ENCODE measurements at regions not wholly inside any gene's neighbourhood (a gene's known extent, or its start where the extent isn't known, plus 50 kb on each side); places are given as distances from the start of the nearest gene placed in this dataset.
"Not testable (repeated sequence)": the region's sequence is repeated elsewhere in the genome, so short reads cannot be mapped to it uniquely, and the experiment has no call there.

GRCh38 chr10:4426866-4427265, 399.1 kb upstream of the AKR1E2 start:
- Mint-ChIP-seq H3K9me3 (no peaks in the 10 kb centered on the region), H3K36me3 (ENCODE audit: low read depth) (no peaks in the 10 kb centered on the region), H3K27me3 (no peaks in the 10 kb centered on the region), H3K4me1 (no peaks in the 10 kb centered on the region), H3K4me3 (no peak overlapping the region), H3K27ac (no peak overlapping the region)
- ATAC-seq (ENCODE audit: low read depth) = no peak
- TF ChIP-seq CTCF (IDR thresholded peaks at IDR 0.05) = no peak
- intact Hi-C loops (cut with micrococcal nuclease) = no loop called here
- CTCF ChIA-PET = no interaction called here
- POLR2A ChIA-PET = no interaction called here
- no peak for DNase-seq

- Mint-ChIP-seq H3K9me3 (no peaks in the 10 kb centered on the region), H3K4me3 (no peak overlapping the region), H3K27ac (no peak overlapping the region), H3K36me3 (ENCODE audit: low read depth) (no peaks in the 10 kb centered on the region), H3K27me3 (no peaks in the 10 kb centered on the region), H3K4me1 (no peaks in the 10 kb centered on the region)
- CTCF ChIA-PET = no interaction called here
- intact Hi-C loops (cut with micrococcal nuclease) = no loop called here
- ATAC-seq (ENCODE audit: low read depth) (no peak), DNase-seq (no peak)
- TF ChIP-seq CTCF (IDR thresholded peaks at IDR 0.05) = no peak
- POLR2A ChIA-PET = no interaction called here
These were observed 416.7 kb upstream of the AKR1E2 start for GRCh38 chr10:4409319-4409718.

GRCh38 chr10:4407783-4408182, 418.2 kb upstream of the AKR1E2 start:
- TF ChIP-seq CTCF (IDR thresholded peaks at IDR 0.05) = no peak
- no peak overlapping the region for H3K27ac Mint-ChIP-seq
- no peaks in the 10 kb centered on the region for H3K9me3 Mint-ChIP-seq
- intact Hi-C loops (cut with micrococcal nuclease) = no loop called here
- ATAC-seq (ENCODE audit: low read depth) = no peak
- H3K4me3 Mint-ChIP-seq = no peak overlapping the region
- H3K36me3 Mint-ChIP-seq (ENCODE audit: low read depth) = no peaks in the 10 kb centered on the region
- DNase-seq = no peak
- ChIA-PET POLR2A (no interaction called here), CTCF (interaction anchor here (0.6 kb wide), 1 partner anchor 1214 kb away, joined by 3 read pairs; no protein-coding TSS in a partner anchor)
- peaks cover 5% of the 10 kb centered on the region for H3K27me3 Mint-ChIP-seq
- no peaks in the 10 kb centered on the region for H3K4me1 Mint-ChIP-seq

- POLR2A ChIA-PET = no interaction called here
- no peak for ATAC-seq (ENCODE audit: low read depth)
- CTCF ChIA-PET = no interaction called here
- peaks cover 5% of the 10 kb centered on the region for H3K27me3 Mint-ChIP-seq
- H3K9me3 Mint-ChIP-seq = no peaks in the 10 kb centered on the region
- H3K36me3 Mint-ChIP-seq (ENCODE audit: low read depth) = no peaks in the 10 kb centered on the region
- no peak for TF ChIP-seq CTCF (IDR thresholded peaks at IDR 0.05)
- H3K27ac Mint-ChIP-seq = no peak overlapping the region
- intact Hi-C loops (cut with micrococcal nuclease) = no loop called here
- DNase-seq = no peak
- H3K4me1 Mint-ChIP-seq = no peaks in the 10 kb centered on the region
- no peak overlapping the region for H3K4me3 Mint-ChIP-seq
These were observed 420.2 kb upstream of the AKR1E2 start for GRCh38 chr10:4405828-4406227.

GRCh38 chr10:4403638-4404252, 422.3 kb upstream of the AKR1E2 start:
- intact Hi-C loops (cut with micrococcal nuclease) = no loop called here
- Mint-ChIP-seq H3K9me3 (no peaks in the 10 kb centered on the region), H3K27ac (no peak overlapping the region), H3K27me3 (peaks cover 5% of the 10 kb centered on the region), H3K4me3 (no peak overlapping the region), H3K36me3 (ENCODE audit: low read depth) (no peaks in the 10 kb centered on the region), H3K4me1 (no peaks in the 10 kb centered on the region)
- DNase-seq = no peak
- no peak for ATAC-seq (ENCODE audit: low read depth)
- ChIA-PET CTCF (no interaction called here), POLR2A (no interaction called here)
- TF ChIP-seq CTCF (IDR thresholded peaks at IDR 0.05) = no peak

- H3K27ac Mint-ChIP-seq; intact Hi-C loops (cut with micrococcal nuclease); H3K36me3 Mint-ChIP-seq (ENCODE audit: low read depth); H3K9me3 Mint-ChIP-seq; CTCF ChIA-PET; DNase-seq; H3K4me3 Mint-ChIP-seq; ATAC-seq (ENCODE audit: low read depth); H3K27me3 Mint-ChIP-seq; POLR2A ChIA-PET; H3K4me1 Mint-ChIP-seq: not testable (repeated sequence)
These were observed 424.9 kb upstream of the AKR1E2 start for GRCh38 chr10:4401080-4401479.
